K562 (cell line): ENCODE measurements at regions not wholly inside any gene's neighbourhood (a gene's known extent, or its start where the extent isn't known, plus 50 kb on each side); places are given as distances from the start of the nearest gene placed in this dataset.

ENCODE experiments used
- ATAC-seq: fragments of 200-7000 bp; cut with Tn5 transposase; 3 replicates; pipeline ENCODE4 v1.9.1; 2020; ENCODE audit warnings: moderate library complexity
- BruUV-seq: library from RNA; stranded (reverse); fragments of 400-500 nt; replicated peaks from 2 replicates; lab custom pipeline; 2021; lab: Mats Ljungman, UMichigan
- CTCF ChIA-PET: fragments of 300-600 bp; formaldehyde crosslinking; extraction: SDS; loops from one replicate; lab custom pipeline; 2021; ENCODE audit warnings: low intra/inter-chr PET ratio; lab: Yijun Ruan, JAX
- POLR2A ChIA-PET: fragments of 300-600, 350-650 bp; sonication (Branson Sonifier 250); formaldehyde crosslinking; extraction: SDS; loops from one replicate; lab custom pipeline; 2021; ENCODE audit warnings: antibody characterized with exemption, inconsistent platforms; lab: Yijun Ruan, JAX
- DNase-seq, 4 experiments: peaks; one replicate each; pipeline versions ENCODE4 v3.0.0 to v3.0.0-alpha.2; 2011 to 2018; ENCODE audit warnings: low spot score in 3 of 4, mixed read lengths in 3 of 4; ENCODE audit errors: extremely low read depth in 1 of 4
- FAIRE-seq: peaks from 2 replicates; lab custom pipeline; 2011; peaks lifted over from hg19 to GRCh38; lab: Jason Lieb, UNC
- H2AFZ ChIP-seq: 2 replicates; pipeline ENCODE4 v1.6.0; 2011; ENCODE audit warnings: low read depth, low read length, control low read depth, inconsistent platforms
- H3K27ac ChIP-seq: fragments of 200-600 bp; 3 replicates; pipeline ENCODE4 v1.8.0; 2011; ENCODE audit warnings: low read depth, mild to moderate bottlenecking, control low read depth, inconsistent platforms, low read length, moderate library complexity, mixed read lengths; ENCODE audit errors: extremely low read depth
- H3K27me3 ChIP-seq, 2 experiments: fragments of 300-600 bp in 1 of 2; 2 replicates in 1 of 2; 3 replicates in 1 of 2; pipeline versions ENCODE4 v1.6.0 to v1.8.0; 2011; ENCODE audit warnings: inconsistent platforms in 2 of 2, low read length in 2 of 2, mild to moderate bottlenecking in 1 of 2, mixed read lengths in 1 of 2, moderate library complexity in 1 of 2; ENCODE audit not compliant: control insufficient read depth in 2 of 2, insufficient read depth in 2 of 2
- H3K36me3 ChIP-seq: fragments of 300-600 bp; 3 replicates; pipeline ENCODE4 v1.8.0; 2011; ENCODE audit warnings: mild to moderate bottlenecking, low read length, inconsistent platforms; ENCODE audit not compliant: control insufficient read depth, insufficient read depth
- H3K4me1 ChIP-seq, 2 experiments: fragments of 200-600 bp in 1 of 2; replicated peaks in 1 of 2; 2 replicates in 1 of 2; 3 replicates in 1 of 2; pipeline versions ENCODE4 v1.5.1 to v1.8.0; 2011; ENCODE audit warnings: inconsistent platforms in 2 of 2, low read length in 2 of 2, mild to moderate bottlenecking in 1 of 2, mixed read lengths in 1 of 2, moderate library complexity in 1 of 2; ENCODE audit not compliant: control insufficient read depth in 2 of 2, insufficient read depth in 2 of 2
- H3K4me2 ChIP-seq: 2 replicates; pipeline ENCODE4 v1.6.1; 2011; ENCODE audit warnings: low read length, control low read depth, inconsistent platforms, mixed read lengths; ENCODE audit not compliant: insufficient read depth
- H3K4me3 ChIP-seq: fragments of 200-600 bp; sonication (generic), shearing (Covaris generic); 2 replicates; pipeline ENCODE4 v1.5.1; 2016; ENCODE audit warnings: control low read depth, inconsistent platforms
- H3K79me2 ChIP-seq: fragments of 200-600 bp; 3 replicates; pipeline ENCODE4 v1.8.0; 2011; ENCODE audit warnings: low read length, inconsistent platforms; ENCODE audit not compliant: control insufficient read depth, insufficient read depth
- H3K9ac ChIP-seq, 2 experiments: 2 replicates each; pipeline versions ENCODE4 v1.6.0 to v1.6.1; 2011; ENCODE audit warnings: low read depth in 2 of 2, low read length in 2 of 2, control low read depth in 1 of 2, inconsistent platforms in 1 of 2, mild to moderate bottlenecking in 1 of 2, mixed read lengths in 1 of 2; ENCODE audit not compliant: insufficient read depth in 1 of 2
- H3K9me1 ChIP-seq: one replicate; pipeline ENCODE4 v1.6.0; 2011; ENCODE audit warnings: inconsistent platforms, mild to moderate bottlenecking, low read length, moderate library complexity; ENCODE audit not compliant: control insufficient read depth, insufficient read depth
- H3K9me3 ChIP-seq: replicated peaks from 2 replicates; pipeline ENCODE4 v1.5.1; 2011; ENCODE audit warnings: low read depth, low read length, inconsistent platforms; ENCODE audit not compliant: control insufficient read depth, insufficient read depth
- H4K20me1 ChIP-seq: replicated peaks from 2 replicates; pipeline ENCODE4 v1.6.1; 2011; ENCODE audit warnings: low read length, inconsistent platforms, mixed read lengths; ENCODE audit not compliant: control insufficient read depth, insufficient read depth
- CBX5 ChIP-seq: IDR thresholded peaks from 2 replicates; pipeline ENCODE4 v1.6.1; 2014; ENCODE audit warnings: low read depth, borderline replicate concordance
- ETV5 ChIP-seq: sonication (generic); formaldehyde crosslinking; IDR thresholded peaks from 2 replicates; pipeline ENCODE4 v1.4.0; 2020; ENCODE audit warnings: low read depth, mild to moderate bottlenecking, missing genetic modification reagents
- GABPB1 ChIP-seq: sonication (generic); formaldehyde crosslinking; IDR thresholded peaks from 2 replicates; pipeline ENCODE4 v1.8.0; 2022; ENCODE audit warnings: mild to moderate bottlenecking, missing genetic modification reagents
- HSF4 ChIP-seq: fragments of 250-450 bp; sonication (Bioruptor Pico); IDR thresholded peaks from 2 replicates; pipeline ENCODE4 v2.1.2; 2022; ENCODE audit warnings: mild to moderate bottlenecking, moderate library complexity, borderline replicate concordance
- KHSRP ChIP-seq: fragments of 450-650 bp; IDR thresholded peaks from 2 replicates; pipeline ENCODE4 v1.6.1; 2017
- PHF20 ChIP-seq: fragments of 450-650 bp; IDR thresholded peaks from 2 replicates; pipeline ENCODE4 v1.6.1; 2018; ENCODE audit not compliant: partially characterized antibody
- POLR2G ChIP-seq: fragments of 200-400 bp; formaldehyde crosslinking; IDR thresholded peaks from 2 replicates; pipeline ENCODE4 v1.6.1; 2017; ENCODE audit warnings: low read depth, mild to moderate bottlenecking, antibody characterized with exemption, low read length, moderate library complexity
- RBM25 ChIP-seq: fragments of 200-400 bp; formaldehyde crosslinking; IDR thresholded peaks from 2 replicates; pipeline ENCODE4 v1.6.1; 2018; ENCODE audit warnings: low read length, low read depth, moderate library complexity; ENCODE audit not compliant: severe bottlenecking
- TAF9B ChIP-seq: fragments of 450-650 bp; IDR thresholded peaks from 2 replicates; pipeline ENCODE4 v1.6.1; 2018; ENCODE audit warnings: mild to moderate bottlenecking; ENCODE audit not compliant: partially characterized antibody
- TBL1XR1 ChIP-seq, 2 experiments: IDR thresholded peaks; 2 replicates each; pipeline ENCODE4 v1.6.1; 2012; ENCODE audit warnings: improper control_type of control experiment in 2 of 2, low read length in 2 of 2, mild to moderate bottlenecking in 1 of 2
- TOE1 ChIP-seq, 2 experiments: fragments of 450-650 bp in 1 of 2; sonication (generic) in 1 of 2; formaldehyde crosslinking in 1 of 2; IDR thresholded peaks; 2 replicates each; pipeline versions ENCODE4 v1.7.1 to v1.8.0; 2016 to 2022; ENCODE audit warnings: borderline replicate concordance in 2 of 2, mild to moderate bottlenecking in 2 of 2, antibody characterized with exemption in 1 of 2, inconsistent platforms in 1 of 2, low read depth in 1 of 2, missing genetic modification reagents in 1 of 2, moderate library complexity in 1 of 2
- TRIM24 ChIP-seq, 2 experiments: fragments of 450-650 bp; IDR thresholded peaks; 2 replicates each; pipeline ENCODE4 v1.6.1; 2016
- YBX1 ChIP-seq: fragments of 450-650 bp; IDR thresholded peaks from 2 replicates; pipeline ENCODE4 v1.7.1; 2016; ENCODE audit warnings: mild to moderate bottlenecking
- ZNF431 ChIP-seq: sonication (generic); formaldehyde crosslinking; IDR thresholded peaks from 2 replicates; pipeline ENCODE4 v1.8.0; 2022; ENCODE audit warnings: mild to moderate bottlenecking, missing genetic modification reagents
- ZNF740 ChIP-seq, 3 experiments: fragments of 200-800 bp in 1 of 3; sonication (Bioruptor generic) in 1 of 3; sonication (generic) in 1 of 3; formaldehyde crosslinking in 1 of 3; IDR thresholded peaks; 2 replicates each; pipeline versions ENCODE4 v1.6.1 to v1.8.0; 2016 to 2022; ENCODE audit warnings: mild to moderate bottlenecking in 2 of 3, missing compliant biosample characterization in 2 of 3, missing genetic modification characterization in 2 of 3, missing genetic modification reagents in 1 of 3
- WGBS: fragments of 100-300 bp; shearing (Covaris generic); methylation state at CpG from one replicate; pipeline ENCODE4 v1.1.6; 2016; ENCODE audit warnings: low coverage, mixed read lengths; ENCODE audit not compliant: insufficient coverage; ENCODE audit errors: missing lambda C conversion rate; 5-methylcytosine and 5-hydroxymethylcytosine counted together
- in situ Hi-C: fragments of 300-500 bp; cut with MboI; formaldehyde crosslinking; loops from 4 replicates; pipeline ENCODE4 v1.15.0; 2018; ENCODE audit warnings: inconsistent platforms, mixed read lengths
- intact Hi-C: fragments of 100-400 bp; cut with micrococcal nuclease; formaldehyde crosslinking; loops from 2 replicates; pipeline ENCODE4 v1.14.2; 2022
- TF ChIP-seq, protein P1 (sequence below): sonication (generic); formaldehyde crosslinking; IDR thresholded peaks from 2 replicates; pipeline ENCODE4 v1.8.0; 2022; ENCODE audit warnings: missing genetic modification reagents, mild to moderate bottlenecking, moderate library complexity, borderline replicate concordance

- no peak overlapping the region for H3K4me2 ChIP-seq
- no peaks in the 10 kb centered on the region for H3K79me2 ChIP-seq
- no peak overlapping the region for H3K27ac ChIP-seq
- POLR2A ChIA-PET: interaction anchor here (0.6 kb wide), 2 partner anchors 63 to 256 kb away, joined by 3 read pairs; no protein-coding TSS in a partner anchor
- in situ Hi-C loops (no loop called here), intact Hi-C loops (no loop called here)
- FAIRE-seq (no peak), DNase-seq (no peak), ATAC-seq (no peak)
- H3K9ac ChIP-seq: no peak overlapping the region
- H3K9me3 ChIP-seq: no peaks in the 10 kb centered on the region
- no TSS peak for BruUV-seq
- no peak overlapping the region for H2AFZ ChIP-seq
- CTCF ChIA-PET: no interaction called here
- no peaks in the 10 kb centered on the region for H3K9me1 ChIP-seq
- H3K27me3 ChIP-seq: peaks cover 7 to 8% of the 10 kb centered on the region in 2 experiments
- TF ChIP-seq ZNF740 (CRISPR knock-in tag; IDR thresholded peaks at IDR 0.05) (no peak), ZNF740 (tag; IDR thresholded peaks at IDR 0.05) (no peak), ETV5 (CRISPR knock-in tag) (no peak), KHSRP (no peak), RBM25 (no peak), PHF20 (no peak), POLR2G (no peak), HSF4 (CRISPR knock-in tag) (no peak), TRIM24 (IDR thresholded peaks at IDR 0.05) (no peak), CBX5 (no peak), TBL1XR1 (IDR thresholded peaks at IDR 0.05; ENCODE audit: low read length in 2 of 2) (no peak), TAF9B (no peak), TOE1 (IDR thresholded peaks at IDR 0.05; ENCODE audit: borderline replicate concordance) (no peak), TOE1 (CRISPR knock-in tag; IDR thresholded peaks at IDR 0.05; ENCODE audit: borderline replicate concordance, low read depth) (no peak), YBX1 (no peak), ZNF431 (CRISPR knock-in tag) (no peak), GABPB1 (CRISPR knock-in tag) (no peak)
- TF ChIP-seq, protein P1, sequence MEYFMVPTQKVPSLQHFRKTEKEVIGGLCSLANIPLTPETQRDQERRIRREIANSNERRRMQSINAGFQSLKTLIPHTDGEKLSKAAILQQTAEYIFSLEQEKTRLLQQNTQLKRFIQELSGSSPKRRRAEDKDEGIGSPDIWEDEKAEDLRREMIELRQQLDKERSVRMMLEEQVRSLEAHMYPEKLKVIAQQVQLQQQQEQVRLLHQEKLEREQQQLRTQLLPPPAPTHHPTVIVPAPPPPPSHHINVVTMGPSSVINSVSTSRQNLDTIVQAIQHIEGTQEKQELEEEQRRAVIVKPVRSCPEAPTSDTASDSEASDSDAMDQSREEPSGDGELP (CRISPR knock-in tag): no peak
- H4K20me1 ChIP-seq: no peaks in the 10 kb centered on the region
- H3K4me1 ChIP-seq: no peaks in the 10 kb centered on the region
- H3K36me3 ChIP-seq: no peaks in the 10 kb centered on the region
- H3K4me3 ChIP-seq: no peak overlapping the region
- 1% methylated on average over 5 of the region's 5 CpGs for WGBS
Observed at GRCh38 chr21:34307991-34308532, 55.7 kb upstream of the KCNE2 start.
